NCI-H2081 treated with DMSO at 0.1 percent for 48 hours (cell line): ENCODE measurements at regions not wholly inside any gene's neighbourhood (a gene's known extent, or its start where the extent isn't known, plus 50 kb on each side); places are given as distances from the start of the nearest gene placed in this dataset.

Source experiments
- DNase-seq: peaks from one replicate; lab custom pipeline; 2025; lab: John Stamatoyannopoulos, UW

DNA sequence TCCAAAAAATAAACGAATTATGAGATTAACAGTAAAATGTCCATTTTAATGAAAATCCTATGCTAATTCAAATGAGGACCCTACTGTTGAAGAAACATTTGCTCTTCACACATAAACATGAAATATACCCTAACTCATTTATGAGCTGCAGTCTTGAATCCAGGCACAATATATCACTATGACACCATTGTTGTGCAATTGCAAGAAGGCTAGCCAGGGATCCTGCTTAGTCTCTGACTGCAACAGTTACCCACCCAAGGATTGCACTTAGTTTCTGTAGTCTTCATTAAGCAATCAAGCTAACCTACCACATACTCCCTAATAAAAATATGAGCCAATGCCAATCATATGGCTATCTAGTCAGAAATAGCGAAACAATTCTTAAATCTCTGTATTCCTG is 981.0 kb upstream of the FAT3 start:
- no peak for DNase-seq

DNA sequence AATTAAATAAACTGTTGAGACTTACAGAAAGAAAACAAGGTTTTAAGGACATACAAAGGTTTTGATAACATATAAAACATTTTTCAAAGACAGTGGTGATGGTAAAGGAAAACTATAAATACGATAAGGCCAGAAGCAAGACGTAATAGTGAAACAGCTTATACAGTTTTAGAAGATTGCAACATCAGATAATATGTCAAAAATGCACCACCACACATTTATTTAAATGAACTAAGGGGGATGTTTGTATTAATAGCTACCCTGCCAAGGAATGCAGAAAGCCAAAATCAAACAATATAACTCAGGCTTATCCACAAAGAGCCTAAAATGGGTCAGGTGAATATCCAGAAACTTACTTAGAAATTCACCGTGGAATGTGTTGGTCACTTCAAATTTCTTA is 981.6 kb upstream of the FAT3 start:
- DNase-seq: no peak

DNA sequence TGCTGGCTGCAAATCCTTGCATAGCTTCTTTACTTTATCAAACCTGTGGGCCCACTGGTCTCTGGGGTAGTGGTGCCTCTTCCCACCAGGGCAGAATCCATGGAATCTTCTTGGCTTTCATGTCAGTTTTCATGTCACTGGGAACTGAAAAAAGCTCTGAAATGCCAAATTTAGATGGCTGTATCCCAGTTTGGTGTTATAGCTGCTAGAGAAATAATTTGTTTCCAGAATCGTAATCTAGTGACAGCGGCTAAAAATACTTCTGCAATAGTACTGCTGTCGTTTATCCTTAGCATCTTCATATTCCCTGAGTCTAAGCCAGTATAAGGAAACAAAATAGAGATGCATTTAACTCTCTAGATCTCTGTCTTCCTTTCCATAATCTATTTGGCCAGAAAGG is 983.4 kb upstream of the FAT3 start:
- no peak for DNase-seq

DNA sequence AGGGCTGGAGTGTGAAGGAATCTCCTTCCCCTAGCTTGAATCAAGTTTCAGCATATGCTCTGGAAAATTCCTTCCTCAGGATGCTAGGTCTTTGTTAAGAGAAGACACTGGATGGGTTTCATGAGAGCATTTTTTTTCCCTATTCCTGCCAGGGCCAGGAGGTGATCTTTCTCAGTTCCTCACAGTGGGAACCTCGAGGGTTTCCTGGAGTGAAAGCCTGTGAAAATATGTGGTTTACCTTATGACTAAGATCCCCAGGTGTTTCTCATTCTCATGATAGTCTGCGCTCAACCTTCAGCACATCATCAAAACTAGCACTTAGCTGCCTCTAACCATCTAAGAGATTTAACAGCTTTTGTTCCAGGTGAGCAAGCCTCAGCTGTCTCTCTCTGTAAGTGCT is 985.3 kb upstream of the FAT3 start:
- DNase-seq: no peak

DNA sequence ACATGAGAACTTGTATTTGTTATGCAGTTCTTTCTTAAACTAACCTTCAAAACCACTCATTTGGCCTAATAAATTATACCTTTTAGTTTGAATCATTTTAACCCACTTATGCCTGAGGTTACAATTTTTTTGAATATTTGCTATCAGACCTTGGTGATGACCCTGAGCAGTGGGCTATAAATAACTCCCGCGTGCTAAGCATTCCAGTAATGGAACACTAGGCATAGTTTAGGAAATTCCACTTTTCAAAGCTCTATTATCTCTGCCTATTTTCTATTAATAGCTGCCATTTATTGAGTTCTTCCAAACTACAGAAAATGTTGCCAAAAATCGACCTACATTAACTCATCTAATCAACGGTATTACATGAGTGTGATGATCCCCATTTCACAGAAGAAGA is 993.4 kb upstream of the FAT3 start:
- no peak for DNase-seq

DNA sequence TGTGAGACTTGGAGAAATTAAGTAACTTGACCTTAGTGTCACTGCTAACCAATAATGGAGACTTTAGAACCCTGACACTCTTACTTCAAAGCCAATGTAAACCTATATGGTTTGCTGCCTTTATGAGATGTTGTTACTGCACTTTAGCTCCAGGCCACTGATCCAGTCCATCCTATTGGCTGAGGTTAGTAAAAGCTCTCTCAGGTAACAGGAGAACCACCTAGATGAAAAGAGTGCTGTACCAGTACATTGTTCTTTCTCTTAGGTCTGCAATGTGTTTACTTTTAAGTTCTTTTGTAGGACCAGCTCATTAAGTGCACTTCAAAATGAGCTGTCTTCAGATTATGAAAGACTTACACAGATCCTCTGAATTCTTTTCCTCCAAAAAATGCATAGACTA is 994.0 kb upstream of the FAT3 start:
- DNase-seq: no peak

DNA sequence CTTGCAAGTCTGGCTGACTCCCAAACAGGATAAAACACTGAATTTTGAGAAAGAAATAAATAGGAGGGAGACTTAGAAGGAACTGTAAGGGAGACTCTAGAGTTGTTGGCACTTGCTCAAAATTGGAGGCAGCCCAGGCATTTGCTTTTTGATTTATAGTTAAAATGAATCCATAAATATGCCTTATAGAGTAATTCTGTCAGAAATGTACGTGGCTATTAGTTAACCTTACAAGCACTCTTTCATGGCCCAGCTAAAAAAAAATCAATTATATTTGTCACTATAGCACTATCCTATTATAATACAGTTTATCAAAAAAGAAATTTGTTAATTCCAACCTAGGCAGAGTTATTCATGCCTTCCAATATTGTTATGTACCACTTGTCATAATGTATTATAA is 1000.0 kb upstream of the CHORDC1 start:
- no peak for DNase-seq

DNA sequence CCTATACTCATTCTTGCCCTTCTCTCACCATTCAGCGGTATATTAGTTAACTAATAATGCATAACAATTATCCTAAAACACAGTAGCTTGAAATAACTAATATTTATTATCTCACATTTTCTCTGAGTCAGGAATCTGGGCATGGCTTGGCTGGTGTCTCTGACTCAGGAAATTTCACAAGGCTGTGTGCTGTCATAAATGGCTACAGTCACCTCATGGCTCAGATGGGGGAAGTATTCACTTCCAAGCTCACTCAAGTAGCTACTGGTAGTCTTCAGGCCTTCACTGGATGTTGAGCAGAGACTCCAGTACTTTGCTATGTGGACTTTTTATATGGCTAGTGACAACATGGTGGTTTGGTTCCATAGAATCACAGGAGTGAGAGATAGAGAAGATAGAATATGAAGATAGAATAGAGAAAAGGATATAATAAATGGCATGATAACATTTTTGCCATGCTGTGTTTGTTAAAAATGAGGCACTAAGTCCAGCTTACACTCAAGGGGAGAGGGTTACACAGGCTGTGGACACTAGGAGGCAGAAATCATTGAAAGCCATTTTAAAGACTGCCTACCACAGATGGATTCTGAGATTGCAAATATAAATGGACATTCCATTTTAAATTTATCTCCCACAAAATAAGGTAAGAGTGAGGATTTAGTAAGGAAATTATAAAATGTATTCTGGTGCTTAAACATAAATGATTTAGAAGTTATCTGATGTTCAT is 997.8 kb upstream of the CHORDC1 start:
- no peak for DNase-seq

DNA sequence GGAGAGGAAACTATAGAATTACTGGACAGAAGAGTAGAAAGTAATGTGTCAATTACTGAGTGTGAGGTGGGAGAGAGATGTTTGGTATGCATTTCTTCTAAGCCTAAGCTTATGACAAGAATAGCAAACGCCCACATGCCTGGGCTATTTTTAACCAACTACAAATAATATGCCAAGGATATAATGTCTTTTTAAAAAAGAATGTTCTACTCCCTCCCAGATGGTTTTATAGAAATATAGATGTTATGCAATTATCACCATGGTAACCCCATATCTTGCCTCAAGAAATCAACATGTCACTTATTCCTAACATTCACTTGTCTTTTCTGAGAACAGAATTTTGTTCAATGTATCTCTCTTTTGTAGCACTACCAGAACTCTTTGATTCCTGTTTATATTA is 996.7 kb upstream of the CHORDC1 start:
- no peak for DNase-seq

DNA sequence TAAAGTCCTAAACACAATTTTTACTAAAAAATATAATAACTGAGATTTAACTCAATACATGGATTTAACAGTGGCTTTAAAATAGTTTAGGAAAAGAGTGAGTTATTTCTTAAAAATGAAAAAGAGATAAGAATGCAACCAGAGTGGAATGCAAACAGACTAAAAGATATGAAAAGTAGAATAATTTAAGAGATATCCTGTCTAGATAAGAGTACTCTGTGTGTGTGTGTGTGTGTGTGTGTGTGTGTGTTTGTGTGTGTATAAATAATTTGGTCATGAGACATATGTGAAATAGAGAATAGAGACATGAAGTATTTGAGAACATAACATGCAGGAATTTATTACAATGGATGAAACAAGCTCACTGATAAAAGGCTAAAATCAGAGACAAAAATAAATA is 986.9 kb upstream of the CHORDC1 start:
- no peak for DNase-seq

DNA sequence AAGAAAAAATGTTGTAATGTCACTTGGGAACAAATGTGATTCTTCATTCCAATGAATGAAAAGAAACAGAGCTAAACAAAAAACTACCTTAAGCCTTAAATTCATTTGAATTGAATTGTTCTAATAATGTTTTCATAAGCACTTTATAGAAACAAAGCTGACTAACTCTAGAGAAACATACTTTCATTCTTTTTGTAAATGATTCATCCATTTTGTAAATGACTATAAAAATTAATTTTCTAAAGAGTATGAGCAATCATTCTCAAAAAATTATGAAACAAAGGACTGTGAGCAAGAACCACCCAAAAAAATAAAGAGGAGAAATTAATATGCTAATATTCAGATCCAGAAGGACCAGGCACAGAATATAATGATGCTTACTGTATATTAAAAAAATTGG is 986.5 kb upstream of the CHORDC1 start:
- DNase-seq: no peak

DNA sequence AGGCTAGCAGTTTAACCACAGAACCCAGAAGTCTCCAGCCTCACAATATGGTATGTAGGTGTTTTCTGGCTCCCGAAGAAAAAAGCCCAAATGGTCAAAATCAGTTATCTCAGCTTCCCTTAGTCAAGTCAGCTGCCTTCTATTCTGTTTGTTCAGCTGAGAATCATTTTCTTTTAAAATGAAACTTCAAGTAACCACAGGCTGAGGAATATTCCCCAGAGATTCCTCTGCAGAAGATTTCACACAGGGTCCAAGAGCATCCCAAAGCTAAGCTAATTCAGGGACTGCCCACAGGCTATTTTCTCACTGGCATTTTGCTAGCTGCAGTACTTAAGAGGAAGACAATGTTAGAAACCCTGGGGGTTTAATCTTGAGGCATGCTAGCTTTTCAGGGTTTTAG is 977.0 kb upstream of the CHORDC1 start:
- DNase-seq: no peak

DNA sequence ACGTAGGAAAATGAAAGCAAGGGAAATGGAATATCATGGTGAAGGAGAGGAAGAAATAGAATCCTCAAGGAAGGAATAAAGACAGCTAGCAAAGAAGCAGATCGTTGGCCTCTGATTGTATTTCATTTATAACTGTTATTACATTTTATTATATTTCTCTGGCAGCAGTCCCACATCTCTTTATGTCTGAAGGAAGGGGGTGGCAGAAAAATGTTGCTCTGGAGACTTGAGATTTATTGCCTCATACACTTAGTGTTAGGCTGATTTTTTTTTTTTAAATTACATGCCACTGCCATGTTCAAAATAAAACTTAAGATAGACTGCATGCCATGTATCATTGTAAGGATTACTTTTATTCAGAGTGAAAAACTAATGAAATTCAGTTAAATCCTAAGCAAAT is 971.7 kb upstream of the CHORDC1 start:
- DNase-seq: no peak

DNA sequence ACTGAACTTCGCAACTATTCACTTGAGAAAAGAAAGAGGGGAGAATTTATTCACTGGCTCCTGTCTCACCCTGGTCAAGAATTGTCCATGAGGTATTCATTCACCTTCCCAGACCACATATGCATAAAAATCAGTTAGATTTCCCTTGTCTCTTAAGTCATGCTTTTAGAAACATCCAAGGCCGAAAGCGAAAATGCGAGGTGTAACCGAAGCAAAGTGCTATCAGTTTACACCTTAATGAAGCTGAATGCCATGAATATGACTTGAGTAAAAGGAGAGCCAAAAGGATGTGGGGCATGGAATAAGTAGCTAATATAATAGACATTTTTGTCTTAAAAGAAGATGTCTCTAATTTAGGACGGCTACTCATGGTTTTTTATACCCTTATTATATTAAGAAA is 965.6 kb upstream of the CHORDC1 start:
- no peak for DNase-seq

DNA sequence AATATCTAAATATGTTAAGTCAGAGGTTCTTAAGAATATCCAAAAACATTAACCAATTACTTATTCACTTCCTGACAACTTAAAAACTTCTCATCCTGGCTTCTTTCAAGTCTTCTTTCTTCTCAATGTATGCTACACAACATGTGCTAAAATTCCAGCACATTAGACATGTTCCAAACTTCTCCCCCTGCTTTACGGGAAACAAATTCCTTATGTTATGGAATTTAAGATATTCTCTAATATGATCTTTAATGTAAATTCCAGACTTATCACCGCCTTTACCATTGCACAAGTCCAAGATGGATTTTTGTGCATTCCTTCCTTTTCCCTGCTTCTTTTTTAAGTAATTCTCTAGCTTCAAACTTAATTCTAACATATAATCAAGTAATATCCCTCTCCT is 964.5 kb upstream of the CHORDC1 start:
- DNase-seq: no peak

DNA sequence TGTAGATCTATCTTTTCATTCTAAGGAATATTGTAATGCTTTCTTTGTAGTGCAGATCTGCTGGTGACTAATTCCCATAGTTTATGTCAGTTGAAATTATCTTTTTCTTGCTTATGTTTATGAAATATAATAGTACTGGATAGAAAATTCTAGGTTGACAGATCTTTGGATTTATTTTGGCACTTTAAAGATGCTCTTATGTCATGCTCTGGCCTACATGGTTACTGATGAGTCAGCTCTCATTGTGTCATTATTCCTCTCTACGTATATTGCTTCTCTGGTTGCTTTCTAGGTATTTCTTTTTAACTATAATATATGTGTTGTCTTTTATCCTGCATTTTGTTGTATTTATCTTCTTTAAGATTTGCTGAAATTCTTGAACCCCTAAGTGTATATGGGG is 955.5 kb upstream of the CHORDC1 start:
- no peak for DNase-seq

DNA sequence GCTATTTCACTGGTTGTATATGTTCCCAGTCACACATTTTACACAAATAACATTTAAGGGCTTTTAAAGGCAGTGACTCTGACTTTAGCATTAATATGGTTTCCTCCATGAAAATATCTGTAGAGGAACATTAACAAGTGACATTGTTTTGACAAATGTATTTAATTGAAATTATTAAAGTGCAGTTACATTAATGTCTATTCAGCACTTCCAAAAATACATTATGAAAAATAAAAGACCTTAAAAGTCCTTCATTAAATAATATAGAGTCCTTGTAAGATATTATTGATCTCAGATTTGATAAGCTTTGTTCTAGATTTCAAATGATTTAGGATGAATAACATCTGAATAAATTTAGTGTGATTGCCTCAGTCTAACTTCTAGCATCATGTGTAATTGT is 951.9 kb upstream of the CHORDC1 start:
- DNase-seq: no peak

DNA sequence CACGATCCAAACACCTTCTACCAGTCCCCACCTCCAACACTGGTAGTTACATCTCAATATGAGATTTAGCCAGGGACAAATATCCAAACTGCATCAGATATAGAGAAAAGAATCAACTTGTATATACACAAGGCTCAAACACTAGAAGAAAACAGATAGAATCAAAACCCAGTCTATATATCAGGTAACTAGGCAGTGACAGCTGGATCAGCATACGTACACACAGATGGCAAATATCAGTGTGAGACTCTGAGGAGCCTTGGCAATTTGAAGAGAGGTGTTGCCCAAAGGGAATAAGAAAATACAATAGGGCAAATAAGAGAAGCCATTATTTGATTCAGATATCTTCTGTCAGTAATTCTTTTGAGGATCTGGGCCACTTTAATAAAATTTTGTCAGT is 951.3 kb upstream of the CHORDC1 start:
- DNase-seq: no peak

DNA sequence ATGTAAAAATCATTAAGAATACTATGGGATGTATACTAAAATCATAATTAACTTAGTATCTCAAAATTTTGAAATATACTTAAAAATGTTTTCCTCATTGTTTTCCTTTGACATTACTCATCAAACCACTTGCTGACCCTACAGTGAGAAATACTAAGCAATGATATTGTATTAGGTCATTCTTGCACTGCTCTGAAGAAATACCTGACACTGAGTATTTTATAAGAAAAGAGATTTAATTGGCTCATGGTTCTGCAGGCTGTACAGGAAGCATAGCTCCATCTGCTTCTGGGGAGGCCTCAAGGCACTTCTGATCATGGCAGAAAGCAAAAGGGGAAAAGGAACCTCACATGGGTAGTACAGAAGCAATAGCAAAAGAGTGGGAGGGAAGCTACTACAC is 950.9 kb upstream of the CHORDC1 start:
- DNase-seq: no peak

DNA sequence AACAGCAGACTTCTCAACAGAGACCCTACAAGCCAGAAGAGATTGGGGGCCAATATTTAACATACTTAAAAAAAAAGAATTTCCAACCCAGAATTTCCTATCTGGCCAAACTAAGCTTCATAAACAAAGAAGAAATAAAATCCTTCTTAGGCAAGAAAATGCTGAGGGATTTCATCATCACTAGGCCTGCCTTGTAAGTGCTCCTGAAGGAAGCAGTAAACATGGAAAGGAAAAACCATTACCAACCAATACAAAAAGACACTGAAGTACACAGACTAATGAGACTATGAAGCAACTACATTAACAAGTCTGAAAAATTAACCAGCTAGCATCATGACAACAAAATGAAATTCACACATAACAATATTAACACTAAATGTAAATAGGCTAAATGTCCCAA is 947.9 kb upstream of the CHORDC1 start:
- DNase-seq: no peak

DNA sequence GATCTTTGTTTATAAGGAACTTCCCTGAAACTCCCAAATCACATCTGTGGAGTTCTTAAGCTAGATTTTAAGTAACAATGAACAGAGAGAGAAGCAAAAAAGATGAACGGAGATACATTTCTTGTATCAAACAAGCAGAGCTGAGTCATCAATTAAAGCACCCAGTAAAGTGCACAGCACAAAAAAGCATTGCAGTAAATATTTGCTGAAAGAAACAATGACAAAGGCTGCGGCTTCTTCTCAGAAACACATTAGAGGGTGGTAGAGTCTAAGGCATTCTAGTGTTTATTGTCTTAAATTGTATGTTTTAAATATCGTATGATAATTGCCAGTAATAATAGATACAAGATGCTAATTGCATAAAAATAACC is 941.6 kb upstream of the CHORDC1 start:
- DNase-seq: no peak

DNA sequence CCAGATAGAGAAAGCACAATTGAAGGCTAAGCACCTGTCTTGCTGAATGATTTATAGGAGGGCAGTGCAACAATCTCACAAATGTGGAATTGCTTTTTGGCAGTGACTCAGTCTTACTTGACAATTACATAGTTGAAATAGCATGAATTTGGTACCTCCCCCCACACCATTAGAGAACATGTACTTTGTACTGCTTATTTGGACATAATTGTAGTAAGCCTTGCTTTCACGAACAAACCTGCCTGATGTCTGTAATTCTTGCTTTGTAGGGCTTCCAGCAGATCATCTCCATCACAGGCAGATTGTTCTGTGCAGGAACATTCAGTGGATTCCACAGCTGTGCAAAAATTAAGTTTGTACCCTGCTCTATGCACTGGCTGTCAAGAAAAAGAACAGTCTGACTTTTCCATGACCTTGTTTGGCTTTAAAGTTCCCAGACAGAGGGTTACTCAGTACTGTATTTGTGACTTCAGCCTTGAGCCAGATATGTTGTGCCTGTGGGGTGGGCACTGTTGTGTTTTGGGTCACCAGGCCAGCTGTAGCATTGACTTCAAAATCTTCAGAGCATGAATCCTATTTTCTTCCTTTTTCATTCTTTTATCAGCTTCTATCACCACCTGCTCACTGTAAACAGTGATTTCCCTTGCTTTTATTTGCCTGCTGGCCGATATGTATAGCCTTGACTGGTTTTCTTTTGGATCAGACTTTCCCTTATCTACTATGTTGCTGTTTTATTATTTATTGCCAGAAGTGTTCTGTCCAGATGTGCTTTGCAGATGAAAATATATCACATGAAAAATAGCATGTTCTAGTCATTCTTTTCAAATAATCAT is 941.0 kb upstream of the CHORDC1 start:
- peak; percentile 41 for DNase-seq

DNA sequence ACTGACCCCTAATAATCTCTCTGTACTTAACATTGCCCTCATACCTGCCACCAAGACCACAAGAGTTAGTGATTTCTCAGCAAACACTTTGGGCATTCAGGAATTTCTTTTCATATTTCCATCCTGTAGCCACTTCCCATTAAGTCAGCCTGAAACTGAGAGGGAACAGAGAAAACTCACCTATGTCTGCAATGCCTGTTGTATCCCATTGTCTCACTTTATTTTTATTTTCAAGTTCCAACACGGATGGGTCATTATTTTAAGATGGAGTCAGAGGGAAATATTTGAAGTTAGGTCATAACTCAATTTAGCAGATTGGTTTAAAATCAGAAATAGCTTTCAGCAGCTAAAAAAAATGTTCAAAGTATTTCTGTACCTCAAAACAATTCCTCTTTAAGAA is 937.8 kb upstream of the CHORDC1 start:
- DNase-seq: no peak
